Activated naive CD4-positive, alpha-beta T cell treated with anti-CD3 and anti-CD28 coated beads for 36 hours (primary cell): ENCODE measurements at regions not wholly inside any gene's neighbourhood (a gene's known extent, or its start where the extent isn't known, plus 50 kb on each side); places are given as distances from the start of the nearest gene placed in this dataset.

ENCODE experiments used
- CTCF ChIA-PET: fragments of 350-600 bp; sonication (Branson Sonifier 250); formaldehyde crosslinking; loops from one replicate; lab custom pipeline; 2021; ENCODE audit warnings: antibody characterized with exemption; lab: Charles Lee
- DNase-seq: peaks from one replicate; pipeline ENCODE4 v3.0.0-alpha.2; 2020
- H3K27ac Mint-ChIP-seq: one replicate; pipeline ENCODE4 v1.8.0; 2021; ENCODE audit warnings: mild to moderate bottlenecking, mixed read lengths
- H3K27me3 Mint-ChIP-seq: one replicate; pipeline ENCODE4 v1.8.0; 2021; ENCODE audit warnings: low read depth, mixed read lengths
- H3K36me3 Mint-ChIP-seq: one replicate; pipeline ENCODE4 v1.8.0; 2021; ENCODE audit warnings: low read depth, mixed read lengths
- H3K4me1 Mint-ChIP-seq: one replicate; pipeline ENCODE4 v1.8.0; 2021; ENCODE audit warnings: low read depth, mixed read lengths
- H3K4me3 Mint-ChIP-seq: one replicate; pipeline ENCODE4 v1.8.0; 2021; ENCODE audit warnings: mild to moderate bottlenecking, moderate library complexity, mixed read lengths
- H3K9me3 Mint-ChIP-seq: one replicate; pipeline ENCODE4 v1.8.0; 2021; ENCODE audit warnings: mixed read lengths
- intact Hi-C: fragments of 100-400 bp; cut with micrococcal nuclease; formaldehyde crosslinking; loops from one replicate; pipeline ENCODE4 v1.15.1; 2023

DNA sequence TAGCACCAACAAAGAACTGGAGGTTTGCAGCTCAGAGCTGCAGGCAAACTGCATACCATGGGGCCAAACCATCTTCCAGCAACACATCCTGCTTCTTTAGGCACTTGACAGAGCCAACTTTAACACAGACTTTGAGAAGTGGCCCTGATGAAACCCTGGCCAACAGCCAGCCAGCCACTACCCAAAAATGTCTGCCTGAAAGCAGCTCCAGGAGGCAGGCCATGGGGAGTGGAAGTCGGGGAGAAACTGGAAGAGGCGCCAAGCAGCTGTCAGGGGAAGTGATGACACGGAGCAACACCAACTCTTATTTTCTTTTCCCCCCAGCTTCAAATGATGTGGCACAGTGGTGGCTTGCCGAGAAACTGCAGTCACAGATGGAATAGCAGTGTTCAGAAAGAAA is 110.9 kb upstream of the PLXNC1 start:
- H3K27me3 Mint-ChIP-seq: no peaks in the 10 kb centered on the region
- peaks cover 18% of the 10 kb centered on the region for H3K4me1 Mint-ChIP-seq
- intact Hi-C loops: no loop called here
- no peak overlapping the region for H3K27ac Mint-ChIP-seq
- H3K36me3 Mint-ChIP-seq: peaks cover 5% of the 10 kb centered on the region
- no peak overlapping the region for H3K4me3 Mint-ChIP-seq
- no peak for DNase-seq
- CTCF ChIA-PET: no interaction called here
- H3K9me3 Mint-ChIP-seq: peaks cover 21% of the 10 kb centered on the region

- no peak overlapping the region for H3K27ac Mint-ChIP-seq
- peaks cover 21% of the 10 kb centered on the region for H3K9me3 Mint-ChIP-seq
- peaks cover 5% of the 10 kb centered on the region for H3K36me3 Mint-ChIP-seq
- H3K4me1 Mint-ChIP-seq: peaks cover 6% of the 10 kb centered on the region
- CTCF ChIA-PET: interaction anchor here (1.0 kb wide), 1 partner anchor 64 kb away, joined by 3 read pairs; no protein-coding TSS in a partner anchor
- DNase-seq: no peak
- H3K4me3 Mint-ChIP-seq: no peak overlapping the region
- intact Hi-C loops: no loop called here
- H3K27me3 Mint-ChIP-seq: no peaks in the 10 kb centered on the region
Measured at GRCh38 chr12:94038605-94039004, 109.8 kb upstream of the PLXNC1 start.

DNA sequence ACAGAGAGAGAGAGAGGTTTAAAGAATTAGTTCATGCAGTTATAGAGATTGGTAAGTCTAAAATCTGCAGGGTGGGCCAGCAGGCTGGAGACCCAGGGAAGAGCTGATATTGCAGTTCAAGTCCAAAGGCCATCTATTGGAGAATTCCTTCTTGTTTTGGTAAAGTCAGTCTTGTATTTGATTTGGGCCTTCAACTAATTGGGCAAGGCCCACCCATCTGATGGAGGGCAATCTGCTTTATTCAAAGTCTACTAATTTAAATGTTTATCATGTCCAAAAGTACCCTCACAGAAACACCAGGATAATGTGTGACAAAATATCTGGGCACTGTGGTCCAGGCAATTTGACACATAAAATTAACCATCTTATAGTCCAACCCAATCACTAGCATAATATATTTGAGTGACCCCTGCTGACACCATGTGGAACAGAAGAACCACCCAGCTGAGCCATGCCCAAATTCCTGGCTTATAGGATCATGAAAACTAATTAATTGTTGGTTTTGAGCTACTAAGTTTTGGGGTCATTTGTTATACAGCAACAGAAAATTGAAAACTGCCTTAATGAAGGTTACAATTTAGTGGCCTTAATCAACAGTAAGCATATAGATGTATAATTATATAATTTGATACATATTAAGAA is 109.1 kb upstream of the PLXNC1 start:
- no peak overlapping the region for H3K27ac Mint-ChIP-seq
- peaks cover 18% of the 10 kb centered on the region for H3K9me3 Mint-ChIP-seq
- no peaks in the 10 kb centered on the region for H3K27me3 Mint-ChIP-seq
- H3K4me1 Mint-ChIP-seq: no peaks in the 10 kb centered on the region
- DNase-seq: no peak
- CTCF ChIA-PET: interaction anchor here (0.9 to 1.0 kb wide), 2 partner anchors 18 to 63 kb away, joined by 3 read pairs; no protein-coding TSS in a partner anchor
- intact Hi-C loops: no loop called here
- H3K4me3 Mint-ChIP-seq: no peak overlapping the region
- peaks cover 5% of the 10 kb centered on the region for H3K36me3 Mint-ChIP-seq

DNA sequence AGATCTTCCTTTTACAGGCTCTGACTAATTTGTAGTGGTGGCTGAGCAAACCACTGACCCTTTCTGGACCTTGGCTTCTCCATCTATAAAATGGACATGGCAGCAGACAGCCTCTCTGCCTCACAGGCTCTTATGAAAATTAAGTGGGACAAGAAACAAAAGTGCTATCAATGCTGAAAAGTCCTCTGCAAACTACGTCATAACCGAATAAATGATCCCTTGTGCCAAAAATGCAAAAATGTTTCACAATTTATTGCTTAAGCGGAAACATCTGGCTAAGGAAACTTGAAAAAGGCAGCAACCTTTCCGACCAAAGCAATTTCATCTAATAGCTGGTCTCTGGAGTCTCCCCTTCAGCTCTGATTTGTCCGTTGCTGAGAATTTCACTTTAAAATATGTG is 108.5 kb upstream of the PLXNC1 start:
- DNase-seq: no peak
- H3K27ac Mint-ChIP-seq: no peak overlapping the region
- intact Hi-C loops: no loop called here
- no peaks in the 10 kb centered on the region for H3K36me3 Mint-ChIP-seq
- no peaks in the 10 kb centered on the region for H3K4me1 Mint-ChIP-seq
- H3K4me3 Mint-ChIP-seq: no peak overlapping the region
- no peaks in the 10 kb centered on the region for H3K27me3 Mint-ChIP-seq
- peaks cover 12% of the 10 kb centered on the region for H3K9me3 Mint-ChIP-seq
- CTCF ChIA-PET: interaction anchor here (0.9 kb wide), 1 partner anchor 19 kb away, joined by 3 read pairs; no protein-coding TSS in a partner anchor

- Mint-ChIP-seq H3K9me3 (peaks cover 9% of the 10 kb centered on the region), H3K4me1 (peaks cover 2% of the 10 kb centered on the region), H3K27ac (no peak overlapping the region), H3K27me3 (no peaks in the 10 kb centered on the region), H3K36me3 (no peaks in the 10 kb centered on the region), H3K4me3 (no peak overlapping the region)
- CTCF ChIA-PET: no interaction called here
- intact Hi-C loops: no loop called here
- no peak for DNase-seq
Measured at GRCh38 chr12:94041850-94042249, 106.5 kb upstream of the PLXNC1 start.

- Mint-ChIP-seq H3K4me3 (no peak overlapping the region), H3K36me3 (no peaks in the 10 kb centered on the region), H3K4me1 (peaks cover 4% of the 10 kb centered on the region), H3K27me3 (no peaks in the 10 kb centered on the region), H3K9me3 (peaks cover 9% of the 10 kb centered on the region), H3K27ac (no peak overlapping the region)
- intact Hi-C loops: no loop called here
- no peak for DNase-seq
- CTCF ChIA-PET: interaction anchor here (0.7 kb wide), 1 partner anchor 23 kb away, joined by 3 read pairs; no protein-coding TSS in a partner anchor
Measured at GRCh38 chr12:94042321-94042720, 106.1 kb upstream of the PLXNC1 start.

GRCh38 chr12:94046626-94047410 is 101.6 kb upstream of the PLXNC1 start:
- no peak overlapping the region for H3K4me3 Mint-ChIP-seq
- no peak overlapping the region for H3K27ac Mint-ChIP-seq
- peak; percentile 24 for DNase-seq
- H3K36me3 Mint-ChIP-seq: no peaks in the 10 kb centered on the region
- no peaks in the 10 kb centered on the region for H3K27me3 Mint-ChIP-seq
- CTCF ChIA-PET: interaction anchor here (1.3 to 1.6 kb wide), 2 partner anchors 28 to 54 kb away, joined by 3 to 5 read pairs; no protein-coding TSS in a partner anchor
- intact Hi-C loops: no loop called here
- H3K9me3 Mint-ChIP-seq: peaks cover 2% of the 10 kb centered on the region
- H3K4me1 Mint-ChIP-seq: peaks cover 13% of the 10 kb centered on the region

DNA sequence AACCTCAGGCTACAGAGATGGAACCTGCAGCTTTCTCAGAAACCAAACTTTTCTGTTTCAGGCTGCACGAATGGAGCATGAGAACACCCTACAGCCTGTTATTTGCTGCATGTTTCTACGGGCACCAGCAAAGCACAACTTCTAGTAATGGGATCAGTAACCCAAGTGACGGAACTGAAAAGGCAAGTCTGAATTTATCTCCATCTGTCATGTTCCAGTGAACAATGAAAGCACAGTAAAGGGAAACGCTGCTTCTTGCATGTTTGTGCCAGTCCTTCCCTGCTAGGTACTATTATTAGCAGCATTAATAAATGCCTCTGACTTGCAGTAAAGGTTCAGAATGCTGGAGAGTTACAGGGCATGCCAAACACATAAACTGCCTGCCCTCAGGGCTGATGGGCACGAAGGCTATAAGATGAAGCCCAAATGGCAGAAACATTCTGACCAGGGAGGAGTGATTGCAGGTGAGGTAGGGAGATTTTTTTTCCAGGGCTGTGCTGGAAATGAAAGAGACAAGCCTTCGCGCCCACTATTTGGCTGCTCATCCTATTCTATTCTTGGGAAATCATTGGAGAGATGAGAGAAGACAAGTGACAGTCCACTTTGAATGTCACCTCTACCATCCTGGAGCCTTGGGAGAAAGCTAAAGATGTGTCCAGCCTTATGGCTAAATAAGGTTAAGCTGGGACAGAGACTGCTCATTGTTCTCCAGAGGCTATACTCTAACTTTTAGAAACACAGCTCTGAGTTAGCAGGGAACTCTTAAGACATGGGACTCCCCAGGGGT is 100.4 kb upstream of the PLXNC1 start:
- Mint-ChIP-seq H3K4me3 (no peak overlapping the region), H3K36me3 (no peaks in the 10 kb centered on the region), H3K9me3 (peaks cover 2% of the 10 kb centered on the region), H3K27me3 (no peaks in the 10 kb centered on the region), H3K27ac (no peak overlapping the region), H3K4me1 (peaks cover 13% of the 10 kb centered on the region)
- intact Hi-C loops: no loop called here
- no peak for DNase-seq
- CTCF ChIA-PET: interaction anchor here (1.6 kb wide), 1 partner anchor 53 kb away, joined by 5 read pairs; no protein-coding TSS in a partner anchor

- no peak for DNase-seq
- intact Hi-C loops: no loop called here
- no peaks in the 10 kb centered on the region for H3K27me3 Mint-ChIP-seq
- CTCF ChIA-PET: interaction anchor here (0.7 kb wide), 1 partner anchor 350 kb away, joined by 3 read pairs; no protein-coding TSS in a partner anchor
- H3K9me3 Mint-ChIP-seq: peaks cover 2% of the 10 kb centered on the region
- H3K4me1 Mint-ChIP-seq: peaks cover 13% of the 10 kb centered on the region
- H3K27ac Mint-ChIP-seq: no peak overlapping the region
- H3K36me3 Mint-ChIP-seq: no peaks in the 10 kb centered on the region
- H3K4me3 Mint-ChIP-seq: no peak overlapping the region
Measured at GRCh38 chr12:94048757-94049156, 99.6 kb upstream of the PLXNC1 start.

- no peaks in the 10 kb centered on the region for H3K36me3 Mint-ChIP-seq
- intact Hi-C loops: no loop called here
- H3K4me3 Mint-ChIP-seq: no peak overlapping the region
- DNase-seq: no peak
- peaks cover 2% of the 10 kb centered on the region for H3K9me3 Mint-ChIP-seq
- H3K27ac Mint-ChIP-seq: no peak overlapping the region
- H3K27me3 Mint-ChIP-seq: no peaks in the 10 kb centered on the region
- peaks cover 13% of the 10 kb centered on the region for H3K4me1 Mint-ChIP-seq
- CTCF ChIA-PET: interaction anchor here (0.6 kb wide), 1 partner anchor 516 kb away, joined by 4 read pairs; no protein-coding TSS in a partner anchor
Measured at GRCh38 chr12:94049718-94050117, 98.7 kb upstream of the PLXNC1 start.

DNA sequence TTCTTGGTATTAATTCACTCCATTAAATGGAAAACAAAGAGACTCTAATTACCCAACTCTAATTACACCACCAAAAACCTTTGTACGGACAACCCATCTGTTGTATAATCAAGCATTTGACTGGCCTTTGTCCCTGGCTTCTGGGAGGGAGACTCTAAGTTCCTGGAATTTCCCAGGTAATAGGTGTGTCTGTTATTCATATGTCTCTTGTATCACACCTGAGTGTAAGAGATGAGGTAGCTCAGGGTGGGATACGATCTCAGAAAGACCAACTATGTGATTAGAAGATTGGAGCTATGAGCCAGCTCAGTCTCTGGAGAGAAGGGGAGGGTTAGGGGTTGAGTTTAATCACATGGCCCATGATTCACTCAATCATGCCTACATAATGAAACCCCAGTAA is 94.7 kb upstream of the PLXNC1 start:
- H3K27me3 Mint-ChIP-seq: no peaks in the 10 kb centered on the region
- intact Hi-C loops: no loop called here
- H3K4me3 Mint-ChIP-seq: no peak overlapping the region
- CTCF ChIA-PET: no interaction called here
- no peak overlapping the region for H3K27ac Mint-ChIP-seq
- H3K9me3 Mint-ChIP-seq: peaks cover 2% of the 10 kb centered on the region
- DNase-seq: no peak
- peaks cover under 1% of the 10 kb centered on the region for H3K4me1 Mint-ChIP-seq
- H3K36me3 Mint-ChIP-seq: no peaks in the 10 kb centered on the region

DNA sequence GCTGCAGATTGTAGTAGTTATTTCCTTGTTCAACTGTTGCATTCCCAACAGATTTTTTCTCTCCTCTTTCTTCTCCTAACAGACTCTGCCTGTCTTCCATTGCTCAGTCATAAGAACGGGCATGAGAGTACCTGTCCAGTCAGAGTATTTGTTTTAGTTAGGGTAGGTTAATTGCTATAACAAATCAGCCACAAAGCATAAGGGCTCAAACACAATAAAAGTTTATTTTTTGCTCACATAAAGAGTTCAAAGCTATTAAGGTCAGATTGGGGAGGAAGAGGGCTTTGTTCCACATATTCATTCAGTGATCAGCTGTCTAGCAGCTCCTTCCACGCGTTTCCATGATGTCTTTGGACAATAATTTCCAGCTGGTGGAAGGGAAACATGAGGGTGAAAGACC is 92.8 kb upstream of the PLXNC1 start:
- no peak overlapping the region for H3K27ac Mint-ChIP-seq
- DNase-seq: no peak
- H3K9me3 Mint-ChIP-seq: no peaks in the 10 kb centered on the region
- H3K4me3 Mint-ChIP-seq: no peak overlapping the region
- H3K27me3 Mint-ChIP-seq: no peaks in the 10 kb centered on the region
- CTCF ChIA-PET: no interaction called here
- H3K36me3 Mint-ChIP-seq: no peaks in the 10 kb centered on the region
- intact Hi-C loops: no loop called here
- H3K4me1 Mint-ChIP-seq: no peaks in the 10 kb centered on the region
